ENCODE measurements at regions not wholly inside any gene's neighbourhood (a gene's known extent, or its start where the extent isn't known, plus 50 kb on each side); places are given as distances from the start of the nearest gene placed in this dataset.

DNA sequence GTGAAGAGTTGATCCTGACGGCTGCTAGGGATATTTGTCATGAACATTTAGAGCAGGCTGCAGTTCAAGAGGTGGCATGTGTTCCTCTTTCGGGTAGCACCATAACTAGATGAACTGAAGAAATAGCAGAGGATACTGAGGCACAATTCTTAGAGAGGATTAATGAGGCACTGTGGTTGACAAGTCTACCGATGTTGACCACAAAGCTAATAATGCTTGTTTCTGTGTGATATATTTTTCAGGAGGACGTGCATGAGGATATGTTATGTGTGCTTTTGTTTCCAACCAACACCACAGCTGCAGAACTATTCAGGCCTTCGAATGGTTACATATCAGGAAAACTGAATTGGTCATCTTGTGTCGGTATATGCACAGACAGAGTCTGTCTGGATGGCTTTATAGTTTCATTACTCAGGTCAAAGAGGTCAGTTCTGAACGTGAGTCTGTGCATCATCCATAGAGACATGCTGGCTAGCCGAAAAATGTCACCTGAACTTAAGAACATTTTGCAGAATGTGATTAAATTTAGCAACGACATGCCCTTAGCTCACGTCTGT is 210.1 kb upstream of the IRS2 start:
- DNase-seq (ENCODE audit: low read depth) = no peak
- TF ChIP-seq, protein P1, sequence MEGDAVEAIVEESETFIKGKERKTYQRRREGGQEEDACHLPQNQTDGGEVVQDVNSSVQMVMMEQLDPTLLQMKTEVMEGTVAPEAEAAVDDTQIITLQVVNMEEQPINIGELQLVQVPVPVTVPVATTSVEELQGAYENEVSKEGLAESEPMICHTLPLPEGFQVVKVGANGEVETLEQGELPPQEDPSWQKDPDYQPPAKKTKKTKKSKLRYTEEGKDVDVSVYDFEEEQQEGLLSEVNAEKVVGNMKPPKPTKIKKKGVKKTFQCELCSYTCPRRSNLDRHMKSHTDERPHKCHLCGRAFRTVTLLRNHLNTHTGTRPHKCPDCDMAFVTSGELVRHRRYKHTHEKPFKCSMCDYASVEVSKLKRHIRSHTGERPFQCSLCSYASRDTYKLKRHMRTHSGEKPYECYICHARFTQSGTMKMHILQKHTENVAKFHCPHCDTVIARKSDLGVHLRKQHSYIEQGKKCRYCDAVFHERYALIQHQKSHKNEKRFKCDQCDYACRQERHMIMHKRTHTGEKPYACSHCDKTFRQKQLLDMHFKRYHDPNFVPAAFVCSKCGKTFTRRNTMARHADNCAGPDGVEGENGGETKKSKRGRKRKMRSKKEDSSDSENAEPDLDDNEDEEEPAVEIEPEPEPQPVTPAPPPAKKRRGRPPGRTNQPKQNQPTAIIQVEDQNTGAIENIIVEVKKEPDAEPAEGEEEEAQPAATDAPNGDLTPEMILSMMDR (IDR thresholded peaks at IDR 0.05; ENCODE audit: insufficient read depth, low read depth, low read length, missing control alignments) = no peak
- H3K4me3 ChIP-seq (ENCODE audit: low read length) = no peak overlapping the region

DNA sequence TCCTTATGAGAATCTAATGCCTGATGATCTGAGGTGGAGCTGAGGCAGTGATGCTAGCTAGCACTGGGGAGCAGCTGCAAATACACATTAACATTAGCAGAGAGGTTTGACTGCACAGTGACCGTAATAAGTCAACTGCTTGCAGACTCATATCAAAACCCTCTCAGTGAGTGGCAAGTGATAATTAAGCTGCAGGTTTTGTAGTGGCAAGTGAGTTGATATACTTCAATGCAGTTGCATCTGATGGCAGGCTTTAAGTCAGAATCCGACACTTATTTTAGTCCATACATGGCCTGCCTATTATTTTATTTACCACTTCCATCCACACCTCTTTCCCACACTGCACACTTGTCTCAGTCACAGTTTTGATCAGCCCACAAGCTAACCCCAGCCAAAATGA is 209.2 kb upstream of the IRS2 start:
- TF ChIP-seq, protein P1 (IDR thresholded peaks at IDR 0.05; ENCODE audit: insufficient read depth, low read depth, low read length, missing control alignments) = no peak
- DNase-seq (ENCODE audit: low read depth) = no peak
- H3K4me3 ChIP-seq (ENCODE audit: low read length) = no peak overlapping the region

DNA sequence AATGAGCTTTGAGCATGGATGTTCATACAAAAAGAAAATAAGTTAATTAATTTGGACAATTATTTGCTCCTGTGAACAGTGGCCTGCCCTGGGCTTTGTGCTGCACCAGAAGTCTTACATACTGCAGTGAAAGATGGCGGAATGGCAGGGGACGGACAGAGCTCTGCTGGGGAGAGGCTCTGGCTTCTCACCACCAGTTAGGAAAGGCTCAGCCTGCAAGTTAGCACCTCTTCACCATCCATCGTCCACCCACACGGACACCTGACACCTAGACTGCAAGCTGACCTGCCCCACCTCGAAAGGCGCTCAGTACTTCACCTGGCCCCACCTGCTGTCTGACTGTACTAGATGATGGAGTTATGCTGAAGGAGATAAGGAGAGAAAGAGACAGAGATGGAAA is 203.9 kb upstream of the IRS2 start:
- TF ChIP-seq, protein P1 (IDR thresholded peaks at IDR 0.05; ENCODE audit: insufficient read depth, low read depth, low read length, missing control alignments) = no peak
- DNase-seq (ENCODE audit: low read depth) = no peak
- H3K4me3 ChIP-seq (ENCODE audit: low read length) = no peak overlapping the region

DNA sequence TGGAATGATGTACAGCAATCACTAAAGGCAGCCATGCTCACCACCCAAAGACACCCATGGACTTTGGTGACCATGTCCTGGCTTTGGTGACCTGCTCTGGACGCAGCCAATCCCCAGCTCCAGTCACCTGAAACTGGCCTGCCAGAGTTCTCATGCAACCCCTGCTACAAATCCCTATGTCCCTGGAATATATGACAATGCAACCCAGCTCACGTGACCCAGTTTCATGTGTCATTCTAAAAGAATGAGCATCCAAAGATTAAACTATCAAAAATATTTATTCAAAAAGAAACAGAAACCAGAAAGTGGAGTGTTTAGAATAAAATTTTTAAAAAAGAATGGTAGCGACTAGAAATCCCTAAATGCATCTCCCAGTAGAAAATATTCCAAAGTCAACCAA is 203.3 kb upstream of the IRS2 start:
- H3K4me3 ChIP-seq (ENCODE audit: low read length) = no peak overlapping the region
- TF ChIP-seq, protein P1 (IDR thresholded peaks at IDR 0.05; ENCODE audit: insufficient read depth, low read depth, low read length, missing control alignments) = no peak
- no peak for DNase-seq (ENCODE audit: low read depth)

- DNase-seq (ENCODE audit: low read depth) = no peak
- H3K4me3 ChIP-seq (ENCODE audit: low read length) = no peak overlapping the region
- TF ChIP-seq, protein P1 (IDR thresholded peaks at IDR 0.05; ENCODE audit: insufficient read depth, low read depth, low read length, missing control alignments) = no peak
Measured at GRCh38 chr13:109989155-109989554, 202.8 kb upstream of the IRS2 start.

GRCh38 chr13:109986851-109987250 is 200.5 kb upstream of the IRS2 start:
- no peak for DNase-seq (ENCODE audit: low read depth)
- H3K4me3 ChIP-seq (ENCODE audit: low read length) = no peak overlapping the region
- TF ChIP-seq, protein P1 (IDR thresholded peaks at IDR 0.05; ENCODE audit: insufficient read depth, low read depth, low read length, missing control alignments) = no peak

DNA sequence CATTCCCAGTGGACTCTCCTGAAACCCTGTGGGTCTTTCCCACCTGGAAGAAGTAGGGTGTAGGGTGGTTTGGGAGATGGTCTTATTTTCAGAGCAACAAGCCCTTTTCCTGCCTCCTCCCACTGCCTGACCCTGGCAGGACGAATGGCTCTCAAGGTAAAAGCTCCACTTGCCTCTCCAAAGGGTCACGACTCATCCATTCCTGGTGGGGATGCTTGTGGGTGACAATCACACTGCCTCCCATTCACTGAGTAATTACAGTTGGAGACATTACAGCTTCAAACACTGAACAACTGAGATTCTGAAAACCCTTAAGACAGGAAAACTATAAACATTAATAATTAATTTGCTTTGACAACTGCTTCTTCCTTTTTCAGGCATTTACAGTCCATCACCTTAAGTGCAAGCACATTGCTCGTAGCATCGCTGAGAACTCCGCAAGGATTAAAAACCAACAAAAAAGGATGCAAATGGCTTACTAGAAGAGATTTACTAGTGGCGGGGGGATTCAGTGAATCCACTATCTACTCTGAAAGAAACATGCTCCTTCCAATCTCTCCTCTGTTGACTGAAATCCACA is 199.6 kb upstream of the IRS2 start:
- TF ChIP-seq, protein P1 (IDR thresholded peaks at IDR 0.05; ENCODE audit: insufficient read depth, low read depth, low read length, missing control alignments) = no peak
- H3K4me3 ChIP-seq (ENCODE audit: low read length) = no peak overlapping the region
- no peak for DNase-seq (ENCODE audit: low read depth)
